SKM-1 treated with dmso at 0.1 percent for 144 hours (cell line): ENCODE measurements at regions not wholly inside any gene's neighbourhood (a gene's known extent, or its start where the extent isn't known, plus 50 kb on each side); places are given as distances from the start of the nearest gene placed in this dataset.
"Not testable (repeated sequence)": the region's sequence is repeated elsewhere in the genome, so short reads cannot be mapped to it uniquely, and the experiment has no call there.

Experiments used
- DNase-seq: peaks from one replicate; lab custom pipeline; 2025; ENCODE audit not compliant: unreplicated experiment; lab: John Stamatoyannopoulos, UW

DNA sequence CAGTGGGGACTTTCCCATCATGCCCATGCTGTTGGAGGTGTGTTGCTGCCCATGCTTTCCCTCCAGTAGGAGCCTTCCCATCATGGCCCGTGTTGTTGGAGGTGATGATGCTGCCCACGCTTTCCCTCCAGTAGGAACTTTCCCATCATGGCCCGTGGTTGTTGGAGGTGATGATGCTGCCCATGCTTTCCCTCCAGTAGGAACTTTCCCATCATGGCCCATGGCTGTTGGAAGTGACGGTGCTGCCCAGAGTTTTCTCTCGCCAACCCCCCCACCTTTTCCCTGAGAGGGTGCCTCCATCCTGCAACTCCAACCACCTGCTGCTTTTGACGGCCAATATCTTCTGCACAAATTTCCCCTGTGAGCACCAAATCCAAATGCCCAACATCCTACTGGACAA lies 205.7 kb downstream of the TOMM20 start:
- no peak for DNase-seq

DNA sequence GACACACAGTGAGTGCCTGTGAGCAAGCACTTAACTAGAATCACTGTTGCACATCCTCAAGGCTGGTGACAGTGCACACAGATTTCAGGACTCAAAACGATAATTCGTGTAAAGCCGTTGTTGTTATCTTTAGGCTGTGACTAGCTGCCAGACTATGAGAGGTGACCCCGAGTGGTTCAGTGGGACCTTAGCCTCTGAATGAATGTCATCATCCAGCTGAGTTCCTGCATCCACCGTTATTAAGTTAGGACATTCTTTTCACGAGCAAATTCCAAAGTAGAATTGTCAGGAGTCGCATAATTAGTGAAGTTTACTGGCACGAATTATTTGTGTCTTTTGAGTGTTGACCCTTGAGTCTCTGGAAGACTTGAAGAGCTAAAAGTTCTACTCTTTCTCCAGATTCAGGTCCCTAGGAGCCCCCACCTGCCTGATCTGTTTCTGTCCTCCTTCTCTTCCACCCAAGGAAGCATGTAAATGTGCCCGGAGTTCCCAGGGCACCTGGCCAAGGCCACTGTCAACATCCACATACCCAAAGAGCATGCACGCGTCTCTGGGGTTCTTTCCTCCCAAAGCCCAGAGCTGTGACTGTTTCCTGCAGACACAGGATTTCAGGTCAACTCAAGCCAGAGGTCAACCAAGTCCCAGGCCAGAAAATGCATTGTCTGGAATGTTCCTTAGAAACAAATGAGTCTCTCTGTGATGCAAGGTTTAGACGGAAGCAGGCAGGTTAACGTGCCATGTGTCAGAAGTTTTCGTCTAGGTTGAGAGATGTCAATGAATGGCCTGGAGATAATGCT lies 207.2 kb downstream of the TOMM20 start:
- DNase-seq: no peak

DNA sequence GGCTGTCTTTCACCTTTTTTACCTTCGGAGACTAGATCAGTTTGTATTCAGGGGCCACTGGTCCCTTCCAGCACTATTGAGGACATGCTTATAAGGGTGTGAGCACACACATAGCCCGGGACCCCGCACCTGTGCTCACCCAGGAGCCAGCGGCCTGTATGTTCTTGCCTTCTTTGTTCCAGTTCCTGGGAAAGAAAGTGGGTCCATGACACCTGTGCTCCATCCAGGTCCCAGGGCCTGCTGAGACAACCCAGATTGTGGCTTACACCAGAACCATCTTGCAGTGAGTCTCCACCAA lies 207.8 kb downstream of the TOMM20 start:
- no peak for DNase-seq

DNA sequence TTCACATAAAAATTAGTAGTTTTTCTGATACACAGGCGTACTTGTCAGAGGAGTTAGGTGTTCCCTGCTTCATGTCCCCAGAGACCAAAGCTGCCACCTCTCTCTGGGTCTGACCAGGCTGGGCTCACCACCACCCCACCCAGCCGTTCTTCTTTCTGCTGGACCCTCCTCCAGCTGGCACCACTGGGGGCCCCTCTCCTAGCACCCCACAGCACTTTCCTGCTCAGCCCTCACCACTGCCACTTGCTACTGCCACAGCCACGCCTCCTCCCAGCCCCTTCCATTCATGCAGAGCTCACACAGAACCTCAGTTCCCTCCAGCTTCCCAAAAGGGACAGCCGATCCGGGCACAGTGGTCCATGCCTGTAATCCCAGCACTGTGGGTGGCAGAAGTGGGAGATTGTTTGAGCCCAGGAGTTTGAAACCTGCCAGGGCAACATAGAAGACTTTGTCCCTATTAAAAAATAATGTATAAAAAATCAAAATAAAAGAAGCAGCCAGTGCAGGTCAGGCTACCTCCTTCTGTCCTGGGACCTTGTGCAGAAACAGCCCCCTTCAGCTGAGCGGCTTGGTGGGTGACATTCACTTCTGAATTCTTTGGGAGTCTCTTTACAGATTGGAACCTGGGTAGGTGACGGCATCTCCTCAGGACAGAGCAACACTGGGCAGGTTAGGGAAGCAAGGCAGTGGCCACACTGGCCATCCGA lies 208.3 kb downstream of the TOMM20 start:
- DNase-seq: no peak

DNA sequence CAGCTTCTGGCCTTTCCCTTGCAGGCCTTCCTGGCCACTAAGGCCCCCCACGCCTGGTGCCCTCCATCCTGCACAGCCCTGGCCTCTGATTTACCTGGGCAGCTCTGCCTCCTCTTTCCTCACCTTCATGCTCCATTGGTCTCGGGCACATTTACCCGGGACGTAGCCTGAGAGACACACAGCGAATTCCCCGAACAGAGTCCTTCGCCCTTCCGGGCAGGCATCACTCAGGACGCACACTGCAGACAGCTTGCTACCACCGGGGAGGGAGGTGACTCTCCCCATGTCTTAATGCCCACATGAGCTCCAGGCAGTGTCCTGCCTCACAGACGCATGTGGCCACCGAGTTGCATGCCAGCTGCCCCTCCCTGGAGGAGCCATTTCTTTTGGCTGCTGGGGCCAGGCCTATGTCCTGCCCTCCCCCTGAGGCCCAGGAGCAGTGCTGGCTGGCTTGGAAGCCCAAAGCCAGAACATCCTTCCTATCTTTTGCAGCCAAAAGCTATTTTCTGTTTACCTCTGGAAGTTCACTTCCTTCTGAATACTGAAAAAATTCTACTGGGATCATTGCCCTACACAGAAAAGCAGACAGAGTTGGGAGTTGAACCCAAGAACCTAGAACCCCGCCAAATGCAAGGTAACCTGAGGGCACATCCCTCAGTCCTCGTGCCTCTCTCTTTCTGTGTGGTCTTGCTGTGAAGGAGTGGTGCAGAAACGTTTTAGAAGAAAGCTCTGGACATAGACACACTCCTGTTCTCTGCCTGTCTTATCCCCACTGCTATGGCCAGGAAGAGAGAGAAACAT lies 209.5 kb downstream of the TOMM20 start:
- no peak for DNase-seq

DNA sequence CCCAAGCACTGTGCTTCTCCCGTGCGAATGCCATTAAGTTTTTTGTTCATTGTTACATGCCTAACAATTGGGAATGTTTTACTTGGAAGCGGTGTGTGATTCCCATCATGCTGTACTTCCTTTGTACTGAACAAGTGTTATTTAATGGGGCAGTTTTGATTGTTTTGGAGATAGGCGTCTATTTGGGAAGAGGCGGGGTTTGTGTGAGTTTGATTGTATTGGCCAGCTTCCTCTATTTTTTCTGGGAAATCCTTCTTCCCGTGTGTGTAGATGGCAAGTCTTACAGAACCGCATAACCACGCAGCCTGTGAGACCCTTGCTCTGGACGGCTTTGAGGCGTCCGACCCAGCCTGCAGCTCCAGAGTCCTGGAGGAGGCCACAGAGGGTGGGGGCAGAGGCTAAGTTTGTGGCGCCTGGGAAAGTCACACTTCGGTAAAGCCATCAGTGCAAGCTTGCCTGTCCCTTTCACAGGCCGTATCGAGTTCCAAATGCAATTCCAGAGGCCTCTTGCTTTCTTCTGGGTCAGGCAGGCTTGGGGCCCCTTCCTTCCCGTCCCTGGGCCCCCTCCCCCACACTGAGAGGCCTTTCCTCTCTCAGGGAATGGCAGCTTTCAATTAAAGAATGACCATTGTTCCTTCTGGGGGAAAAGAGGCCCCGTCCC lies 210.3 kb downstream of the TOMM20 start:
- DNase-seq: no peak

DNA sequence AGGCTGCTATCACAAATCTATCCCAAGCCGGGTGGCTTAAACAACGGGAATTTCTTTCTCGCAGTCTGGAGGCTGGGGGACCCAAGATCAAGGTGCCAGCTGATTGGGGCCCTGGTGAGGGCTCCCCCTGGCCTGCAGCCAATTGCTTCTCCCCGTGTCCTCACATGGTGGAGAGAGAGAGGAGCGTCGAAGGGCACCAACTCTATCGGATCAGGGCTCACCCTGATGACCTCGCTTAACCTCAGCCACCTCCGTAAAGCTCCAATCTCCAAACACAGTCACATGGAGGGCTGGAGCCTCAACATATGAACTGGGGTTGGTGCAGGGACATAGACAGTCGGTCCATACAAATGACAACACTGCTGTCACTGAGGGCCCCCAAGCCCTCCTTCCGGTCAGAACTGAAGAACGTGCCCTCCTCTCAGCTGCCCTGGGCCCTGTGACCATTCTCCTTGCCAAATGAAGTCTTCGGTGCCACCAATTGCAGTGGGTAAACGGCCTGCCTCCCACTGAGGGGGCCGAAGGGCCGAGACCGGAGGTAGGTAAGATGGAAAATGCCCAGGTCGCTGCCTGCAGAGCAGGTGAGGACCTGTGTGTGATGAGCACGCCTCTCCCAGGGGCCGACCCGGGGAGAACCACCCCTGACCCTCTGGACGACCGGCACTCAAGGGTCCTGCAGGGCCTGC lies 211.0 kb downstream of the TOMM20 start:
- no peak for DNase-seq

DNA sequence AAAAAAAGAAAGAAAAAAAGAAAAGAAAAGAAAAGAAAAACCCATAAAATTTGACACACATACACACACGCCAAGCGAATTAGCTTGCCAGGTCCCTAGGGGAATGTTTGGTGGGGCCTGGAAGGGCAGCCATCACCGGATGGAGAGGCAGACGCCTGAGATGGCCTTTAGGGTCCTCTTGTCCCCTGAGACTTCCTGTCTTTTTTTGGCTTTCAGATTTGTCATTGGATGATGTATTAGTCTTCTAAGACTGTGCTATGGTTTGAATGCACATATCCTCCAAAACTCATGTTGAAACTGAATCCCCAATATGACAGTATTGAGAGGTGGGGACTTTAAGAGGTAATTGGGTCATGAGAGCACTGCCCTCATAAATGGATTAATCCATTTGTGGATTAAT lies 211.8 kb downstream of the TOMM20 start:
- DNase-seq: no peak

DNA sequence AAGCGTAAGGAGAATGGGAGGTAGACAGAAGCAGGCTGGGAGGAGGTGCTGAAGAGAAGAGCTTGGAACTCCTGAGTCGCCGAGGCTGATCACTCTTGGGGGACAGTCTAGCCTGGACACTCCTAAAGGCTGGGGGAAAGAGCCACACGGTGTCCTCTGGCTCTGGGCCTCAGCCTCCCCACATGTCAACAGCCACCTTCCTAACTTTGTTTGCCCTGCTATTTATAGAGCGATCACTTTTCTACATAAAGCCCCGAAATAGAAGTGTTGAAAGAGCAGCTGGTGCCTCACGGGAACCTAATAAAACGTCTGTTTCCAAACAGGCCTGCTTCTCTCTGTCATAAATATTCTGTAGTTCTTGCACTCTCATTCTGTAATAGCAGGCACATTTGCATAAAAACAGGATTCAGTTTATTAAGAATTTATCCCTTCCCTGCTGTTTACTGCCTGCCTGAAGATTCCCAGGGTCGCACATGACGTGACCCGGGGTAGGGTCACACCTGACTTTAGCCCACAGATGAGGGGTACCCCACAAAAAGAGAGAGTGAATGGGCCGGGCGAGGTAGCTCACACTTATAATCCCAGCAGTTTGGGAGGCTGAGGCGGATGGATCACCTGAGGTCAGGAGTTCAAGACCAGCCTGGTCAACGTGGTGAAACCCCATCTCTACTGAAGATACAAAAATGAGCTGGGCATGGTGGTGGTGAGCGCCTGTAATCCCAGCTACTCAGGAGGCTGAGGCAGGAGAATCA lies 212.5 kb downstream of the TOMM20 start:
- peak; percentile 43 for DNase-seq

DNA sequence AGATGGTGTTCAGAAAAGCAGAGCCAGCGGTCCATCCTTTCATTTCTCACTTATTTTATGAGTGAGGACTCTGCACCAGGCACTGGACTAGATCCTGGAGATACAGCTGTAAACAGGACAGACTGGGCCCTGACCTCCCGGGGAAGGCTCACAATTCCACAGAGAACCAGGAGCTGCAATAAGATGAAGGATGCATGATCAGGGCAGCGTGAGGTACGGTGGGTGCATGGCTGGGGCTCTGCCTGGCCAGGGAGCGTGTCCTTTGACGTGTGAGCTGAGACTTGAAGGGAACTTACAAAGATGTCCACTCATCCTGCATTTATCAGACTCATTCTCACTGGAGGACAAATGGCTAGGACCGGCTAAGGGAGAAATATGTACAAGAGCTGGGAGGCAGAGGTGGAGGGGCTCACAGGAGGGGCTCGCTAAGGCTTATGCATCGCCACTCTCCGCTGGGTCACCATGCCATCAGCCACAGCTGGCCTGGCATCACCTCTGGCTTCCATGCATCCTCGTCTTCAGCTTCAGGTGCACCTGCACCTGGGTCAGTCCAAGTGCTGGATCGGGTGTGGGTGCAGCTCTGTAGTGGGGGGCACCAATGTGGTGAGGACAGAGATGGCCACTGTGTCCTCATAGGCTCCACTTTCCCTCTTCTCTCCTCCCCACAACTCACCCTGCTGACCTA lies 213.9 kb downstream of the TOMM20 start:
- DNase-seq: no peak

DNA sequence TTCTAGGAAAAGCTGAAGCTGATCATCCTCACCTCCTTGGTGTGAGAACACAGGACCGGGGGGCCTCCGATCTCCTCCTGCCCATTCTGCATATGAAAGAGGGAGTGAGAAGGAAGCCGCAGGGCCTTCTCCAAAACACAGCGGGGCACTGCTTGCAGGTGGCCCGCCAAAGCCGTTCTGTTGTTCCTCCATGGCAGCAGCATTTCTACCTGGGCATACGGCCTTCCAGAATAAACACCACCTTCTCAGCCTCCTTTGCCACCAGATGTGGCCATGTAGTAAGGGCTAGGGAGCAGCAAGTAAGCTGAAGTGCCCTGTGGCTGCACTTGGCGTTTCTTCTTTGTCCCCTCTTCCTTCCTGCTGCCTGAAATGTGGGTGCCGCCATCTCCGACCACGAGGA lies 214.9 kb downstream of the TOMM20 start:
- no peak for DNase-seq

DNA sequence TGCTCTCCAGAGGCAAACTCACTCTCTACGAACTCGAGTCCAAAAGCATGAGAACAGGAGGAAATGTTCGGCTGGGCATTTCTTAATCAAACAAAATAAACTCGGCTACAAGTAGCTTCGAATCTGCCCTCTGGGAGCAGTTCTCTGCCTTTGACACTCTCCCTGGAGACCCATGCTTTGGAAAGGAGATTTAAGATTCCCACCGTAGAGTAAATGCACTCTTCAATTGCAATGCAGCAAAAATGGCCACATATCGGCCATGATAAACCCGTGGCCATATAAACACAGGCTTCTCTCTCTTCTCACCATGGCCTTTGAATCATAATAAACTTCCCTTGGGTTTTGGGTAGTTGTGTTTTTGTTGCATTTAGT lies 215.4 kb downstream of the TOMM20 start:
- DNase-seq: no peak

DNA sequence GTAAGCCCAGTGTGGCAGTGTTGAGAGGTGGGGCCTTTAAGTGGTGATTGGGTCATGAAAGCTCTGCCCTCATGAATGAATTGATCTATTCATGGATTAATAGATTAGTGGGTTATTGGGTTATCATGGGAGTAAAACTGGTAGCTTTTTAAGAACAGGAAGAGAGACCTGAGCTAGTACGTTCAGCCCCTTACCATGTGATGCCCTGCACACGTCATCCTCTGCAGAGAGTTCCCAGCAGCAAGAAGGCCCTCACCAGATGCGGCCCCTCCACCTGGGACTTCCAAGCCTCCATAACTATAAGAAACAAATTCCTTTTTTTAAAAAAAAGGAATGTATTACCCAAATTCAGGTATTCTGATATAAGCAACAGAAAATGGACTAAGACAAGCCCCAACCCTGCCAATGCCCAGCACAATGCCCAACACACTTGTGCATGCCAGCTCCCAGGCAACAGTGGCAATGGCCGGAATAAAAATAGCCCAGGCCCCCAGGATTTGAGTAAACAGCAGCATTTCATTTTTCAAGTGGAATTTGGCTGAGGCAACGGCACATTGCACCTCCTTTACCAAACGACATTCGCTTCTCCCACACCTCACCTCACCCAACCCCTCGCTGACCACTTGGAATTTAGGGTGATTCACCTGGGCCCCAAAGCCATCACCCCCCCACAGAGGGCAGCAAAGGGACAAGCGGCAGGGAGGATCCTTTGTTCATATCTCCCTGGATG lies 215.9 kb downstream of the TOMM20 start:
- DNase-seq: no peak

DNA sequence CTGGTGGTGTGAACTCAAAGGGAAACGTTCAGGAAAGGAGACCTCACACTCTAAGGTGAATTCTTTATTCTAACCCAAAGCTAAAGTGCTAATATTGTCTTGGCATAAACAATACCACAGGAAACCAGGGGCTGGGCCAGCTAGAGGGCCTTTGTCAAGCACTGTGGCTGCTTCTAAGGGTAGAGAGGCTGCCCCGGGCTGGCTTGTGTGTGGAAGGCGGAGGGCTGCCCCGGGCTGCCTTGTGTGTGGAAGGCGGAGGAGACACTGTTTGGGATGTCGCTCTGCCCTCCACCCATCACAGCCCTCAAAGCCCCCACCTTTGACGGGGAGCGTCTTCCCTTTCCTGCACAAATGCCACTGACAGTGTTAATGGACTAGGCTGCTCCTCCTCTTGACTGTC lies 216.8 kb downstream of the TOMM20 start:
- DNase-seq: no peak

DNA sequence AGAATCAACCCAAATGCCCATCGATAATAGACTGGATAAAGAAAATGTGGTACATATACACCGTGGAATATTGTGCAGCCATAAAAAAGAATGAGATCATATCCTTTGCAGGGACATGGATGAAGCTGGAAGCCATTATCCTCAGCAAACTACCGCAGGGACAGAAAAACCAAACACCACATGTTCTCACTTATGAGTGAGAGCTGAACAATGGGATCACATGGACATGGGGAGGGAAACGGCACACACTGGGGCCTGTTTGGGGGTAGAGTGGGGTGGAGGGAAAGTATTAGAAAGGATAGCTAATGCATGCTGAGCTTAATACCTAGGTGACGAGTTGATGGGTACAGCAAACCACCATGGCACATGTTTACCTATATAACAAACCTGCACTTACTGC lies 217.5 kb downstream of the TOMM20 start:
- not testable (repeated sequence) for DNase-seq

DNA sequence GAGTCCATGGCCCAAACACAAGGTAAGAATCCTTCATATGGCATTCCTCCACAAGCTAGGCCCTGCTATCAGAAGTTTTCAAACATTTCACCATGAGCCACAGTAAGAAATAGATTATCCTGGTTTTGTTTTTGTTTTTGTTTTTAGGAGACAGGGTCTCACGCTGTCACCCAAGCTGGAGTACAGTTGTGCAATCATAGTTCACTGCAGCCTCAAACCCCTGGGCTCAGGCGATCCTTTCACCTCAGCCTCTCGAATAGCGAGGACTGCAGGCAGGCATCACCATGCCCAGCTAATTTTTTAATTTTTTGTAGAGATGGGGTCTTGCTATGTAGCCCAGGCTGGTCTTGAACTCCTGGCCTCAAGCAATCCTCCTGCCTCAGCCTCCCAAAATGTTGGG lies 218.8 kb downstream of the TOMM20 start:
- no peak for DNase-seq

DNA sequence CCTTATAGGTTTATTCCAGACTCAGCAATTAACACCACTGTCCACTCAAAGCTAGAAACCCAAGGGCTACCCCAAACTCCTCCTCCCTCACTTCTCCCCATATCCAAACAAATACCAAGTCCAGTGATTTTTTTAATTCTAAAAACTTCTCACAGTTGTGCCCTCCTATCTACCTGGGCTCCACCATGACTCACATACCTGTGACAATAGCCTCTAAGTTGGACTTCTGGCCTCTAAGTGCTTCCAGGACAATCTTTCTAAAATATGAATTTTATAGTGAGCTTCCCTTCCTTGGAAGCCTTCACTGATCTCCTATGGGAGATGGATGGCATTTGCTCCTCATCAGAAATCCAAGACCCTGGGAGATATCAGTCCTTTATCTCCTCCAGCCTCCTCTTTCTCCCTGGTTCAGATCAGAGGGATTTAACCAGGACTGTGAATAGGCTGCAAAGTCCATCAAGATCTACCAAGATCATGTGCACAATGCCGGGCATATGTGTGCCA lies 219.3 kb downstream of the TOMM20 start:
- DNase-seq: no peak

DNA sequence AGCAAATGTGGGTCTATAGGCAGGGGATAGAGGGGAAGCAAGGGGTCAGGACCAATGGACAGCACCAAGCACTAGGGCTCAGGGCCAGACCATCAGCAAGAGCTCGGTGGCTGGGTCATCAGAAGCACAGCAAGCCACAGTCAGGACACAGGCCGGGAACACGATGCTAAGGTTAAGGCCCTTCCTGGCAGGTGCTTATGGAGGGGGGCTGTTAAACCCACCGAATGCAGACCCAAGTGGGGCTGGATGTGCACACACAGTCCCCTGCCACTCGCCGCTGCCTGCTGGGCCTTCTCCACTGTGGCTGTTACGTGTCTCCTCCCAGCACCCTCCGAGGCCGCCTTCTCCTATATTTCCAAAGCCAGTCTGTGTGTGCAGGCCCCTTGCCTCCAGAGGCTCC lies 220.1 kb downstream of the TOMM20 start:
- no peak for DNase-seq

DNA sequence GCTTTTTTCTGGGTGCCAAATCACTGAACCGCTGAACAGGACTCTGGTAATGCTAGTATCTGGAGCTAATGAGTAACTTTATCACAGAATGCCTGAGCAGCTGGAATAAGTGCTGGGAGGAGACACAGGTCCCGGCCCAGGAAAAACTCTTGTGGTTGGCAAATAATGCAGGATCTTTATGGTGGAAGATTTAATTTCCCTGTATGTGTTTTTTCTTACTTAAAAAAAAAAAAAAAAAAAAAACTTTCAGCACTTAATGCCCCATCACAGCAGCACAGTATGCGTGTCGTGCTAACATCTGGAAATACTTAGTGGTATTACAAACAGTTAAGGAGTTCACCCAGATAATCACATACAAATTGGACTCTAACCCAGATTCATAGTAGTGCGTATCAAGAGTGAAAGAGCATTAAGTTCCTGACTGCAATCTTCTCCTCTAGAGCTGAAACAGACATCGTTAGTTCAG lies 220.7 kb downstream of the TOMM20 start:
- DNase-seq: no peak
